K562 (cell line): ENCODE measurements at regions not wholly inside any gene's neighbourhood (a gene's known extent, or its start where the extent isn't known, plus 50 kb on each side); places are given as distances from the start of the nearest gene placed in this dataset.

Experiments
- ATAC-seq: fragments of 200-7000 bp; cut with Tn5 transposase; 3 replicates; pipeline ENCODE4 v1.9.1; 2020; ENCODE audit warnings: moderate library complexity
- BruUV-seq: library from RNA; stranded (reverse); fragments of 400-500 nt; replicated peaks from 2 replicates; lab custom pipeline; 2021; lab: Mats Ljungman, UMichigan
- CTCF ChIA-PET: fragments of 300-600 bp; formaldehyde crosslinking; extraction: SDS; loops from one replicate; lab custom pipeline; 2021; ENCODE audit warnings: low intra/inter-chr PET ratio; lab: Yijun Ruan, JAX
- POLR2A ChIA-PET: fragments of 300-600, 350-650 bp; sonication (Branson Sonifier 250); formaldehyde crosslinking; extraction: SDS; loops from one replicate; lab custom pipeline; 2021; ENCODE audit warnings: antibody characterized with exemption, inconsistent platforms; lab: Yijun Ruan, JAX
- DNase-seq, 4 experiments: peaks; one replicate each; pipeline versions ENCODE4 v3.0.0 to v3.0.0-alpha.2; 2011 to 2018; ENCODE audit warnings: low spot score in 3 of 4, mixed read lengths in 3 of 4; ENCODE audit errors: extremely low read depth in 1 of 4
- FAIRE-seq: peaks from 2 replicates; lab custom pipeline; 2011; peaks lifted over from hg19 to GRCh38; lab: Jason Lieb, UNC
- H2AFZ ChIP-seq: 2 replicates; pipeline ENCODE4 v1.6.0; 2011; ENCODE audit warnings: low read depth, low read length, control low read depth, inconsistent platforms
- H3K27ac ChIP-seq: fragments of 200-600 bp; 3 replicates; pipeline ENCODE4 v1.8.0; 2011; ENCODE audit warnings: low read depth, mild to moderate bottlenecking, control low read depth, inconsistent platforms, low read length, moderate library complexity, mixed read lengths; ENCODE audit errors: extremely low read depth
- H3K27me3 ChIP-seq, 2 experiments: fragments of 300-600 bp in 1 of 2; 2 replicates in 1 of 2; 3 replicates in 1 of 2; pipeline versions ENCODE4 v1.6.0 to v1.8.0; 2011; ENCODE audit warnings: inconsistent platforms in 2 of 2, low read length in 2 of 2, mild to moderate bottlenecking in 1 of 2, mixed read lengths in 1 of 2, moderate library complexity in 1 of 2; ENCODE audit not compliant: control insufficient read depth in 2 of 2, insufficient read depth in 2 of 2
- H3K36me3 ChIP-seq: fragments of 300-600 bp; 3 replicates; pipeline ENCODE4 v1.8.0; 2011; ENCODE audit warnings: mild to moderate bottlenecking, low read length, inconsistent platforms; ENCODE audit not compliant: control insufficient read depth, insufficient read depth
- H3K4me1 ChIP-seq, 2 experiments: fragments of 200-600 bp in 1 of 2; replicated peaks in 1 of 2; 2 replicates in 1 of 2; 3 replicates in 1 of 2; pipeline versions ENCODE4 v1.5.1 to v1.8.0; 2011; ENCODE audit warnings: inconsistent platforms in 2 of 2, low read length in 2 of 2, mild to moderate bottlenecking in 1 of 2, mixed read lengths in 1 of 2, moderate library complexity in 1 of 2; ENCODE audit not compliant: control insufficient read depth in 2 of 2, insufficient read depth in 2 of 2
- H3K4me2 ChIP-seq: 2 replicates; pipeline ENCODE4 v1.6.1; 2011; ENCODE audit warnings: low read length, control low read depth, inconsistent platforms, mixed read lengths; ENCODE audit not compliant: insufficient read depth
- H3K4me3 ChIP-seq: fragments of 200-600 bp; sonication (generic), shearing (Covaris generic); 2 replicates; pipeline ENCODE4 v1.5.1; 2016; ENCODE audit warnings: control low read depth, inconsistent platforms
- H3K79me2 ChIP-seq: fragments of 200-600 bp; 3 replicates; pipeline ENCODE4 v1.8.0; 2011; ENCODE audit warnings: low read length, inconsistent platforms; ENCODE audit not compliant: control insufficient read depth, insufficient read depth
- H3K9ac ChIP-seq, 2 experiments: 2 replicates each; pipeline versions ENCODE4 v1.6.0 to v1.6.1; 2011; ENCODE audit warnings: low read depth in 2 of 2, low read length in 2 of 2, control low read depth in 1 of 2, inconsistent platforms in 1 of 2, mild to moderate bottlenecking in 1 of 2, mixed read lengths in 1 of 2; ENCODE audit not compliant: insufficient read depth in 1 of 2
- H3K9me1 ChIP-seq: one replicate; pipeline ENCODE4 v1.6.0; 2011; ENCODE audit warnings: inconsistent platforms, mild to moderate bottlenecking, low read length, moderate library complexity; ENCODE audit not compliant: control insufficient read depth, insufficient read depth
- H3K9me3 ChIP-seq: replicated peaks from 2 replicates; pipeline ENCODE4 v1.5.1; 2011; ENCODE audit warnings: low read depth, low read length, inconsistent platforms; ENCODE audit not compliant: control insufficient read depth, insufficient read depth
- H4K20me1 ChIP-seq: replicated peaks from 2 replicates; pipeline ENCODE4 v1.6.1; 2011; ENCODE audit warnings: low read length, inconsistent platforms, mixed read lengths; ENCODE audit not compliant: control insufficient read depth, insufficient read depth
- ARID2 ChIP-seq: fragments of 450-650 bp; IDR thresholded peaks from 2 replicates; pipeline ENCODE4 v1.6.1; 2017; ENCODE audit warnings: antibody characterized with exemption, mild to moderate bottlenecking
- BCOR ChIP-seq: fragments of 450-650 bp; IDR thresholded peaks from 2 replicates; pipeline ENCODE4 v1.6.1; 2016
- CSDE1 ChIP-seq, 2 experiments: fragments of 450-650 bp; IDR thresholded peaks; 2 replicates each; pipeline ENCODE4 v1.6.1; 2016; ENCODE audit warnings: mild to moderate bottlenecking in 1 of 2
- FOXK2 ChIP-seq, 2 experiments: fragments of 450-650 bp; IDR thresholded peaks in 1 of 2; conservative IDR thresholded peaks in 1 of 2; 2 replicates each; pipeline ENCODE4 v1.6.1; 2016; ENCODE audit warnings: low read depth in 2 of 2, mild to moderate bottlenecking in 1 of 2
- FOXP1 ChIP-seq: sonication (generic); formaldehyde crosslinking; IDR thresholded peaks from 2 replicates; pipeline ENCODE4 v1.8.0; 2022; ENCODE audit warnings: mild to moderate bottlenecking, missing genetic modification reagents
- MEIS2 ChIP-seq: fragments of 450-650 bp; IDR thresholded peaks from 2 replicates; pipeline ENCODE4 v1.6.1; 2014; ENCODE audit warnings: mild to moderate bottlenecking; ENCODE audit not compliant: partially characterized antibody
- SMARCA5 ChIP-seq: fragments of 450-650 bp; IDR thresholded peaks from 2 replicates; pipeline ENCODE4 v1.6.1; 2016
- SMC3 ChIP-seq: conservative IDR thresholded peaks from 2 replicates; pipeline ENCODE4 v1.6.1; 2011; ENCODE audit warnings: low read depth, low read length, improper control_type of control experiment; ENCODE audit not compliant: insufficient read depth
- SRF ChIP-seq, 2 experiments: fragments of 250-450, 450-650 bp in 1 of 2; sonication (Bioruptor Pico) in 1 of 2; sonication (generic) in 1 of 2; formaldehyde crosslinking; IDR thresholded peaks; 2 replicates each; pipeline versions ENCODE4 v1.5.0 to v1.5.1; 2020 to 2022; ENCODE audit warnings: mild to moderate bottlenecking in 1 of 2, missing genetic modification reagents in 1 of 2
- ZNF274 ChIP-seq: IDR thresholded peaks from 2 replicates; pipeline ENCODE4 v1.6.1; 2011; ENCODE audit warnings: low read depth, mild to moderate bottlenecking, low read length, moderate library complexity, borderline replicate concordance
- ZNF75A ChIP-seq: fragments of 450-650 bp; formaldehyde crosslinking; IDR thresholded peaks from 2 replicates; pipeline ENCODE4 v1.4.0; 2020; ENCODE audit warnings: mild to moderate bottlenecking
- ZNF785 ChIP-seq: fragments of 250-450 bp; sonication (Bioruptor Pico); IDR thresholded peaks from 2 replicates; pipeline ENCODE4 v1.4.0; 2020; ENCODE audit warnings: mild to moderate bottlenecking
- WGBS: fragments of 100-300 bp; shearing (Covaris generic); methylation state at CpG from one replicate; pipeline ENCODE4 v1.1.6; 2016; ENCODE audit warnings: low coverage, mixed read lengths; ENCODE audit not compliant: insufficient coverage; ENCODE audit errors: missing lambda C conversion rate; 5-methylcytosine and 5-hydroxymethylcytosine counted together
- in situ Hi-C: fragments of 300-500 bp; cut with MboI; formaldehyde crosslinking; loops from 4 replicates; pipeline ENCODE4 v1.15.0; 2018; ENCODE audit warnings: inconsistent platforms, mixed read lengths
- intact Hi-C: fragments of 100-400 bp; cut with micrococcal nuclease; formaldehyde crosslinking; loops from 2 replicates; pipeline ENCODE4 v1.14.2; 2022
- TF ChIP-seq, protein P1 (sequence below): fragments of 450-650 bp; conservative IDR thresholded peaks from 2 replicates; pipeline ENCODE4 v1.6.1; 2016; ENCODE audit warnings: missing genetic modification characterization, low read depth, mild to moderate bottlenecking, control low read depth, missing compliant biosample characterization
- TF ChIP-seq, protein P2 (sequence below), 2 experiments: IDR thresholded peaks in 1 of 2; conservative IDR thresholded peaks in 1 of 2; 2 replicates each; pipeline ENCODE4 v1.6.1; 2016; ENCODE audit warnings: low read depth in 2 of 2, mild to moderate bottlenecking in 1 of 2, missing compliant biosample characterization in 1 of 2, missing genetic modification characterization in 1 of 2, moderate library complexity in 1 of 2

DNA sequence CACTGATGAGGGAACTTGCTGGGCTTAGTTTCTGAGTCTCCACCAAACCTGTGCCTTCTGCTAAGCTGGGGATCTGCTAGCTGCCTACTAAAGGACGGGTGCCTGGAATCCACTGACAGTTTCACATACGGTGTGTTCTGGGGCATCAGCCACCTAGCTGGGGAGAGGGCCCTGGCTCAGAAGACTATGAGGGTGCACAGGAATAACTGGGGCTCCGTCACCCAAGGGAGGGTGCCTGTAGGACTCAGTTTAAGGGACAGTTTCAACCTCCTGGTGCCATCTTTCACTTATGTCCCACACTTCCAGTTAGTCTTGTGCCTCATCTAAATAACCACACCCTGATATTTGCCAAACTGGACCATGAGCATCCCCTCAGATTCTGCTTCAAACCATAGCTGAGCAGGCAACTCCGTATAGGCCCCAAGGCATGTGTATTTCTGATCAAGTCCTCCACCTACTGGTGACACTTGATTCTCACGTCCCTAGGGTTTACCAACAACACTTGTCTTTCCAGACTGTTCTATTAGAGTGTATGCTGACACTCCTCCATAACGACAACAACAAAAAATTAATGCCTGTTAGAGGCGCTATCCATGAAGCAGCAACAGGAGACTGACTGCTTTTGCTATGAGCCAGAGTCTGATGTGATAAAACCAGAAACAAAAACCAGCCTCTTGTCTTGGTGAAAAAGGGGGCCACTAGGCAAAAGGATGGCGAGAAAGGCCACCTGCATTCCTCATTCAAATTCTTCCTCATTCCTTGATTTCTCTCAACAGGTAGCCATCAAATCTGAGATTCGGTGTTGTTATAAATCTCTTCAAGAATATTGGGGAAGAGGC is 55.0 kb upstream of the PAXBP1 start:
- BruUV-seq: no TSS peak
- Histone ChIP-seq H3K27ac (no peak overlapping the region), H3K4me2 (no peak overlapping the region), H4K20me1 (no peaks in the 10 kb centered on the region), H3K9me1 (no peaks in the 10 kb centered on the region), H3K9ac (no peak overlapping the region), H3K79me2 (no peaks in the 10 kb centered on the region), H3K9me3 (no peaks in the 10 kb centered on the region), H3K4me1 (no peaks in the 10 kb centered on the region), H2AFZ (peak overlapping the region; percentile 21; the same call in 1 of the 2 replicates), H3K4me3 (no peak overlapping the region), H3K36me3 (no peaks in the 10 kb centered on the region), H3K27me3 (peaks cover 4 to 9% of the 10 kb centered on the region in 2 experiments; a peak in 4 of 5 replicates)
- ATAC-seq: peak; percentile 100
- WGBS: 22% methylated on average over 9 of the region's 9 CpGs
- peak; percentile 36 to 73 (median 52) for DNase-seq
- POLR2A ChIA-PET: interaction anchor here (0.6 to 0.8 kb wide), 5 partner anchors 11 to 338 kb away, joined by 3 read pairs; no protein-coding TSS in a partner anchor
- in situ Hi-C loops (no loop called here), intact Hi-C loops (loop anchor here (1.0 to 5.0 kb wide), 3 partner anchors 54 to 424 kb away; partner anchors contain the start of gene PAXBP1)
- peak; percentile 96 for FAIRE-seq
- CTCF ChIA-PET: interaction anchor here (0.6 to 3.0 kb wide), 5 partner anchors 138 to 869 kb away, joined by 3 to 24 read pairs (median 4); no protein-coding TSS in a partner anchor
- TF ChIP-seq SMARCA5 (no peak), CSDE1 (IDR thresholded peaks at IDR 0.05) (no peak), FOXP1 (CRISPR knock-in tag) (no peak), ZNF785 (CRISPR knock-in tag) (no peak), SMC3 (peak; percentile 66), FOXK2 (conservative IDR thresholded peaks at IDR 0.05 in 1 of 2, IDR thresholded peaks at IDR 0.05 in 1 of 2; ENCODE audit: low read depth in 2 of 2) (peak in 1 of 2 experiments; percentile 29; a peak in 2 of 4 replicates), ZNF274 (no peak), ARID2 (peak; percentile 80), ZNF75A (CRISPR knock-in tag) (no peak), BCOR (no peak), MEIS2 (no peak), SRF (CRISPR knock-in tag; IDR thresholded peaks at IDR 0.05) (no peak)
- TF ChIP-seq, protein P1, sequence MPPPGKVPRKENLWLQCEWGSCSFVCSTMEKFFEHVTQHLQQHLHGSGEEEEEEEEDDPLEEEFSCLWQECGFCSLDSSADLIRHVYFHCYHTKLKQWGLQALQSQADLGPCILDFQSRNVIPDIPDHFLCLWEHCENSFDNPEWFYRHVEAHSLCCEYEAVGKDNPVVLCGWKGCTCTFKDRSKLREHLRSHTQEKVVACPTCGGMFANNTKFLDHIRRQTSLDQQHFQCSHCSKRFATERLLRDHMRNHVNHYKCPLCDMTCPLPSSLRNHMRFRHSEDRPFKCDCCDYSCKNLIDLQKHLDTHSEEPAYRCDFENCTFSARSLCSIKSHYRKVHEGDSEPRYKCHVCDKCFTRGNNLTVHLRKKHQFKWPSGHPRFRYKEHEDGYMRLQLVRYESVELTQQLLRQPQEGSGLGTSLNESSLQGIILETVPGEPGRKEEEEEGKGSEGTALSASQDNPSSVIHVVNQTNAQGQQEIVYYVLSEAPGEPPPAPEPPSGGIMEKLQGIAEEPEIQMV: no peak
- TF ChIP-seq, protein P2, sequence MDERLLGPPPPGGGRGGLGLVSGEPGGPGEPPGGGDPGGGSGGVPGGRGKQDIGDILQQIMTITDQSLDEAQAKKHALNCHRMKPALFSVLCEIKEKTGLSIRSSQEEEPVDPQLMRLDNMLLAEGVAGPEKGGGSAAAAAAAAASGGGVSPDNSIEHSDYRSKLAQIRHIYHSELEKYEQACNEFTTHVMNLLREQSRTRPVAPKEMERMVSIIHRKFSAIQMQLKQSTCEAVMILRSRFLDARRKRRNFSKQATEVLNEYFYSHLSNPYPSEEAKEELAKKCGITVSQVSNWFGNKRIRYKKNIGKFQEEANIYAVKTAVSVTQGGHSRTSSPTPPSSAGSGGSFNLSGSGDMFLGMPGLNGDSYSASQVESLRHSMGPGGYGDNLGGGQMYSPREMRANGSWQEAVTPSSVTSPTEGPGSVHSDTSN (CRISPR knock-in tag; IDR thresholded peaks at IDR 0.05; ENCODE audit: low read depth): no peak
- TF ChIP-seq, protein P2 (tag; conservative IDR thresholded peaks at IDR 0.05; ENCODE audit: low read depth): no peak
